ENCODE measurements at regions not wholly inside any gene's neighbourhood (a gene's known extent, or its start where the extent isn't known, plus 50 kb on each side); places are given as distances from the start of the nearest gene placed in this dataset.

DNA sequence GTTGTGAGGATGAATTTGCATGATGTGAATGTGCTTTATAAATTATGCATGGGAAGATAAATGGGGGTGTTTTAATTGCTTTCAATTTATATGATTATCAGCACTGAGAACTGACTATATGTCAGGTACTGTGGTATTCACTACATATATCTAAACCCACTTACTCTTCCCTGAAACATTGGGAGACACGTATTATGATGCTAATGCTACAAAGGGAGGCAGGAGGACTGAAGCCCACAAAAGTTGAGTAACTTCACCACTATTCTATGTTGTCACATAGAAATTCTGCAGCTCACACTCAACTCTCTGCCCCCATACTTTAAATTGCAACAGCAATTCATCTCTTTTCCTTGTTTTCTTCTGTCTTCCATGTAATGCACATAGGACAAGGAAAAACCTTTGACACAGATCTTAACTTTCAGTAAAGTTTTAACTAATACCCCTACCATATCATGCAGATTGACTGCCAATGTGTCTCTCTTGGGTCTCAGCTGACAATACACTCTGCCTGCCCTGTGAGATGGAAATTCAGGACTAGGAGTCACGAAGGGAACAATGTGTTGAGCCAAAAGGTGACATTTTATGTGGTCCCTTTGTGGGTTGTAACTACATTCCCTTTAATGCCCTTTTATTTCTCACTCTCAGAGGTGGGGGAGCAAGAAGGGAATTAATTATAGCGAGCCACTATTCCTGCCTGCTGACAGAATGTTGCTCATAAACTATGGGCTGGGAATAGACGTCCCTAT, 691.0 kb upstream of the SORCS1 start:
- no peak for ATAC-seq

DNA sequence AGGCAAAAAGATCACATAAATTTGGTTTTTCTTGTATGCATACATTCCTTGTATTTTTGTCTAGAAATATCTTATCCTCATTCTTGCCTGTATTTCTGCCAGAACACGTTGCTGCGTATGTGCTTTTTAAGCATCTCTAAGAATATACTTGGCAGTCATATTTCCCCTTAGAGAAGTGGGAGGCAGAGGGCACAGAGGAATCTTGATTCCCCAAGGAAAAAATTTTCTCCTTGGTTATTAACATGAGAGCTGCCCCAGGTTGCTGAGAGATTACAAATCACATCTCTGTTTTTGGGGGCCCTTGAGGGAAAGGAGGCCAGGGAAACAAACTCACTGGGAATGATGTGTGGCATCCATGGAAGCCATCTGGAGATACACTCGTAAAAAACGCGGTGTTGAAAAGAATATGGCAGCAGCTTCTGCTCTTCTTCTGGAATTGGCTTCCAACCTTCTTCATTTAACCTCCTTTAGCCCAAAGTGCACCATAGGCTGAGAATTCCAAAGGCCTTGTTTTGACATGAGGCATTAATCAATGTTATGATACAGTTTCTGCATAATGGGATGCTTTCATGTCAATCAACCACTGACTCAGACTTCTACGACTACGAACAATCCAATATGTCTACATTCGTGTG, 684.3 kb upstream of the SORCS1 start:
- ATAC-seq, result no peak

DNA sequence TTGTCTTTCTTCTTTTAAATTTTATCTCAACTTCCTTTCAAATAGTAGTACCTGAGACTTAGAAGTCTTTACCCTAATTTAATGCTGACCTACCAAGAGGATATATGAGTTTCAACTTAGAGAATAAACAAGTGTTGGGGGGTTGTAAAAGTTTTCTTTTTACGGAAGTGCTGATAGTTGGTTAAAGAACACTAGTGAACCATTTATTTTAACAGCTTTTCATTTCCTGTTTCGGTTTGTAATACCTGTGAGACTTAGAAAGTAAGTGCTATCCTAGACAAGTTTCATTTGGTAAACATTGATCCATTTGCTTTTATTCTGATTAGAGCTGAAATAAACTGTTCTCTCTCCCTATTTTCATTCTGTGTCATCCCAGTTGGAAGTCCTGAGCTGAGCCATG, 683.1 kb upstream of the SORCS1 start:
- ATAC-seq, result no peak

DNA sequence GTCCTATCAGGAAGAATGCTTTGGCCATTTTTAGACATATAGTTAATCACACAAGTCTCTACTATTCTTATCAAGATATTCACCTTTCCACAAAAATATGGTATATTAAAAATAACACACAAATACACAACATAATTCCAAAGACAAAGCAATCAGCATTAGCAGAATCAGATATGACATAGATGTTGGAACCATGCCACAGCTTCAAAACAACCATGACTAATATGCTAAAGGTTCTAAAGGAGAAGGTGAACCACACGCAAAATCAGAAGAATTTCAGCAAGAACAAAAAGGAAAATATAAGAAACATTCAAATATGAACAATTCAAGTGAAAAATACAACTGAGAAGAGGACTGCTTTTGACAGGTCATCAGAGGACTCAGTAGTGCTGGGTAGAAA, 670.2 kb upstream of the SORCS1 start:
- ATAC-seq, result no peak

DNA sequence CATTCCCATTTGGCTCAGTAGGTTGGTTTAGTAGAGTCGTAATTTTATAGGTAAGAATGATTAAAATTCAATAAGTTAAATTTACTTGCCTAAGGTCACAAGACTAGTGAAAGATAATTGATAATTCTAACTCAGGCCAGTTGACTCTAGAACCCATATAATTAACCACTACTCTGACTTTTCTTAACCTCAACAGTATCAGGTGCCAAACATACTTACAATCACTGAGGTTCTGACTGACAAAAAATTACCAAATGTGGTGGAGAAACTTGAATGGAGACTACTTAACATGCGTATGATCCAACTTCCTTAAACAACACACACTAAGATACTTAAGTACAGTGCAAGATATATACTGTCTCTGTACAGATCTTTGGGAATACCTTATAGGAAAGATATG, 667.3 kb upstream of the SORCS1 start:
- ATAC-seq, result no peak

DNA sequence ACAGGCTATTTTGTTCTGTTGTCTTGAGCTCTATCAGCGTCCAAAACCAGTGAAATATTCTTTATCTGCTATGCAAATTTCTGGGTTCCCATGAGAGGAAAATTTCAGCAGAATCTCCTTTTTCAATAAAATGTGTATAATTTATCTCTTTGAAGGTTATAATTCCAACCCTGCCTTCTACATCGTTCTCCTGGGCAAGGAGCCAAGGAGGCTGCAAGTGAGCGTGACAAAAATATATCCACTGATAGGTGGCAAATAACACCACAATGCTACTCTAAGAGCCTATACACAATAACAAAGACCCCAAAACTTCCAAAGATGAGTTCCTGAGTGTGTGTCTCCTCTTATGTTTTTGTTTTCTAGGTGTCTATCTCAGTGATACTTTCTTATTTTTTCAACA, 664.7 kb upstream of the SORCS1 start:
- no peak for ATAC-seq

DNA sequence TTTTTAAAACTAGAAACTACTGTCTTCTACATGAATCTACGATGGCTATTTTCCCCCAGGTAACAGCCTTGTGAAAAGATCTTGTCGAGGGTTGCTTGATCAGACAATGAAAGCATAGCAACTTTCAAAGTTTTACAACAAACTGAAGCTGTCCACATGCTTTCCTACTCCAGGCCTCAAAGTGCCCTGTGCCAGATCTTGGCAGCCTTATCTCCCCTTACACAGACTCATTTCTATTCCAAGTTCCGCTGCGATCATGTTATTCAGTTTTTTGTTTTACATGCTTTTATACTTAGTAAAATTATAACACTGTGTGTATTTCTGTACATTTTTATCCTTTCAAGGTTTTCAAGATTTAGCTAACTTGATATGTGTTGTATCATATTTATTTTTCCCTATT, 661.7 kb upstream of the SORCS1 start:
- ATAC-seq, result no peak

DNA sequence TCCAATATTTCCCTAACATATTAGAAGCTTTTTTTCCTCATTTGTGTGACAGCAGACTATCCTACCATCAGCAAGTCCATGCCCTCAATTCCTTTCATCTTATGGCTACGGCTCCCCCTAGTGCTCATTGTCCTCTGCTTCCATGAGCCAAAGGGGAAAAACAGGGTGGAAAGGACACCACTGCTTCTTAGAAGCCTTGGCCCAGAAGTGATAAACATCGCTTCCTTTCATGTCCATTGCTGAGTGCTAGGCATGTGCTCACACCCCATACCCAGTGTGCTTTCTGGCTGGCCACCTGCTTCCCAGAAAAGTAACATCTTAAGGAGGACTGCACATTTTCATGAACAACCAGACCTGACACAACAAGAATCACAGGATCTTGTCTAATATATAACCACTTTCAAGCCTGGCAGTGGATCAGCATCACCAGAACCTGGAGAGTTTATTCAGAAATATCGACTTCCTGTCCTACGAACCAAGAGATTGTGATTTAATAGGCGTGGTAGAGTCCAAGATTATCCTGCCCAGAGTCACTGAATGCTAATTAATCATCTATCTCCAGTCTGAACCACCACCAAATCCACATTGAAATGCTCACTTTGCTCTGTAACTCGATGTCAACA, 650.5 kb upstream of the SORCS1 start:
- ATAC-seq, result no peak

DNA sequence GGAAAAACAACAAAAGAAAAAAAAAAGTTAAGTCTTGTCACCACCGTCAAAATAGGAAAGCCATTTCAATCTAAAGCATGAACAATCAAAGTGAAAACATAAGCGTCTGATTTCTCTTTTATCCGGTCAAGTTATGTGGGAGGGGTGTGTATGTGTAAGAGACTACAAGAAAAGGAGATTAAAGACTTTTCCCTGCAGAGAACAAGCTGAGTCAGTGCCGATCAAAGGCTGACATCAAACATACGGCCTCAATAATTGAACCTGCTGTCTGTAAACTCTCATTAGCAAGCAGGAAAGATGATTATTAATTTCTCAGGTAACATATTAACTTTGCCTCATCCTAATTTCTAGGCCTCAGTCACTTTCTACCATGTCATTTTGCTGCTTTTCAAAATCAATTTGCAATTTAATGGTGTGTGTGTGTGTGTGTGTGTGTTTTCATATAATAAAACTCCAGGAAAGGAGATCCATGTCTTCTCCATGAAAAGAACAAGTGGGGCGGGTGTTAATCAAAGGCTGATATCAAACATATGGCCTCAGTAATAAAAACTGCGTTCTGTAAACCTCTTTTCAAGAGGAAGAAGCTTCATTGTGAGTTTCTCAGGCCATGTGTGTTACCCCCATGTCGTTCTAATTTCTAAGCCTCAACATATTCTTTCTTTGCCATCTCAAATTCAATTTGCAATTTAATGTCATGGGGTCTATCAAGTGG, 649.1 kb upstream of the SORCS1 start:
- ATAC-seq, result no peak

DNA sequence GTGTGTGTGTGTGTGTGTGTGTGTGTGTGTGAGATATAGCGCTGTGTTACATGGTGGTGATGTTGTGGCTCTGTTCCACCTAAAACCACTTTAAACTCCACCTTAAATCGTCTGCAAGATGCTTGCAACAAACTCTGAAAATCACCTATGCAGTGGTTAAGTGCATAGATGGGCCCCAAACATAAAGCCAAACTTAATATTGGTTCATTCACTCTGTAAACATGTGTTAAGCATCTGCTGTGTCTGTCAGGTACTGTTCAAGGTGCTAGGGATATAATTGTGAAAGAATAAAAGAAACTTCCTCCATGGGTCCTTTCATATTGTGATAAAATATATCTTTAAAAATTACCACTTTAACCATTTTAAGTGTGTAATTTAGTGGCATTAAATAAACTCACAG, 645.4 kb upstream of the SORCS1 start:
- ATAC-seq, result no peak

DNA sequence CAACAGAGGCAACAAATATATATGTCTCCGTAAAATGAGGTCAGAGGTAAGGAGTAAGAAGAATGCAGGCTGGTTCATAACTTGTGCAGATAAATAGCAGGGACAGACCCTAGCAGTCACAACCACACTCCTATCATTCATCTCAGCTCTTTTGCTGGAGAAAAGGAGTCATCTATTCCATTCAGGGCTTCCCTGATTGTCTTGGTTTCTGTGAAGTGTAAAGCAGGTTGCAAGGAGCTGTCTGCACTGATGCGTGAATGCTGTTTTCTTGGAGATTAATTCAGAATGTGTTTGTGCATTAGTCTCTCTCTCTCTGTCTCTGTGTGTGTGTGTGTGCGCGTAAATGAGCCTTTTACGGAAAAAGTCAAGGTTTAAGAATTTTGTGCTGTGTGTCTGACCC, 643.3 kb upstream of the SORCS1 start:
- ATAC-seq, result no peak

DNA sequence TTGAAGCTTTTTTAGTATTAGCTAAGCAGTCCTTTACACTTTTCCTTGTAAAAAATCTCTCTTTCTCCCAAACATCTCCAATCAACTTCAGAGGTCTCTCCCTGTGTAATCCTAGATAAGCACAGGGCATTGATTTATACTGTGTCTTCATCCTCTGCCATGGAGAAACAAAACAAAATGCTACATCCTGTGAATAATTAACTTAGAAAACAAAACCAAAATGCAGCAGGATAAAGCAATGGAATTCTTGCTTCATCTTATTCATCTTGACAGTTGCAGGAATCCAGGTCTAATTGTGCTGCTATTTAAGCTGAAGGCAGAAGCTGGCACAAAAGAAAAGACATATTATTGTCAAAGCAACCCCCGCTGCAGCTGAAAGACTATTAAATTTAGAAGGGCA, 641.5 kb upstream of the SORCS1 start:
- no peak for ATAC-seq

DNA sequence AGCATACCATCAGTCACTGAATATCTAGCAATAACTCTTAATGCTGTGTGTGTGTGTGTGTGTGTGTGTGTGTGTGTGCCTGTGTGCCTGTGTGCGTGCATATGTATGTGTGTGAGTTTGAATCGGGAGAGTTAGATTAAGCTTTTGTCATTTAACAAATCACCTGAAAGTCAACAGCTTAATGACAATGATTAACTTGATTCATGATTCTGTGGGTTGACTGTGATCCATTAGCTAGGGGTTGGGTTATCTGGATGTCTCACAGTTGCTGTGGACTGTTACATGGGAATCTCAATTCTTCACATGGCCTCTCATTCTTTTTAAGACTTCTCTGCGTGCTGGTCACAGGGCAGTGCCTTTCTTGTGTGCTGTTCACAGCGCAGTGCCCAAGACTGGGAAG, 639.0 kb upstream of the SORCS1 start:
- ATAC-seq, result no peak

DNA sequence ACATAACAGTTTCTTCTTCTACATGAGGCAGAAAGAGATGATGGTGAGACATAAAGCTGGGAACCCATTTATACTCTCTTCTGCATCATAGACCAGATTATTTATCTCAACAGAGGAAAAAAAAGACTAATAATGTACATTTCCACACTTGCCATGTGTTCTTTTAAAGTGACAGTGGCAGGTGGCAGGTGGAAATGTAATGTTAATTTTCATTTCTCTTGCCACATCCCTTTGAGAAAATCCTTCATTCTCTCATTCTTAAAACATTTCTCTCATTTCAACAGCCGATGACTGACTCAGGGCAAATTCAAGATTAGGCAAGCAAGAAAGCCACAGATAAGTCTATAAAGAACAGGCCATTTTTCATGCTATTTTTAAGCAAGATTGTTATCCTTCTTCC, 635.6 kb upstream of the SORCS1 start:
- ATAC-seq, result no peak

DNA sequence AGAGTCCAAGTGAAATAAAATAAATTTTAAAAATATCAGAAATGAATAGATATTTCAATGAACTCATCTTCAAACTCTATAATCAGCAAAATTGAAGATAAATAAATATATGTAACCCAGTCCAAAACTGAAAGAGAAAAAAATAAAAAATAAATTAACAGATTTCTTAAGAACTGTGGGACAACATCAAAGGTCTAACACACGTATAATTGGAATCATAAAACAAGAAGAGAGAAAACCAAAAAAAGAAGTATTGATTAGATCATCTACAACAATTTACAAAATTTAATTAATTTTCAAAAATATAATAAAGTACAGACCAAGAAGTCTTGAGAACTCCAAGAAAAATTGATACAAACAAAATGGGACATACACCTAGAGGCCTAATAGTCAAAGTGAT, 625.8 kb upstream of the SORCS1 start:
- ATAC-seq, result no peak

DNA sequence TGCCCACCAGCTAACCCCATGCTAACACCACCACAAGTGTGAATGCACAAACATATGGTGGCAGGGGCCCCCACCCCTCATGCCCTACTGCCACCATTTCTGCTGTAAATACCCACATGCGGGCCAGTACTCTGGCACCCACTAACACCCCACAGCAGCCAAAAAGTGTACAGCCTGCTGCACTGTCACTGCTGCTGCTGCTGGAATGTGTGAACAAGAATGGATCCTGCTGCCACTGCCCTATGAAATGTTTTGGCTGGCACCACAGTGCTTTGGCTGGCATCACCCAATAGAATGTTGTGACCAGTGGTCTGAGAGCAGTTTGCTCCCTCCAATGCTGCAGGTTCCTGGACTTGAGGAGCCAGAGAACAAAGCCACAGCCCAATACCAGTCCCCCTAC, 606.6 kb upstream of the SORCS1 start:
- no peak for ATAC-seq

DNA sequence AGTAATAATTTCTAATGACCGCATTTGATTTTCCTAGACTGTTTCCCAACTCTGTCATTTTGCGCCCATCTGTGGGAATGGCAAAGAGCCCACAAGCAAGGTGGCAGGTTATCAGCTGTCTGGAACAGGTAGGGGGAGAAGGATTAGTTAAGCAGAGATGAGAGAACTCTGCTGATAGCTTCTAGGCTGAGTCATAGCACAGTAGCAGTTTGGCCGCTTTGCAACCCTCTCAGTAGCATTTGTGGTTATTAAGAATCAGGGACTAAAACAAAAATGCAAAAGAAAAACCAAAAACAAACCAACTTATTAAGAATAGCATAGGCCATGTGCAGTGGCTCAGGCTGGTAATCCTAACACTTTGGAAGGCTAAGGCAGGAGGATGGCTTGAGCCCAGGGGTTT, 602.7 kb upstream of the SORCS1 start:
- no peak for ATAC-seq

DNA sequence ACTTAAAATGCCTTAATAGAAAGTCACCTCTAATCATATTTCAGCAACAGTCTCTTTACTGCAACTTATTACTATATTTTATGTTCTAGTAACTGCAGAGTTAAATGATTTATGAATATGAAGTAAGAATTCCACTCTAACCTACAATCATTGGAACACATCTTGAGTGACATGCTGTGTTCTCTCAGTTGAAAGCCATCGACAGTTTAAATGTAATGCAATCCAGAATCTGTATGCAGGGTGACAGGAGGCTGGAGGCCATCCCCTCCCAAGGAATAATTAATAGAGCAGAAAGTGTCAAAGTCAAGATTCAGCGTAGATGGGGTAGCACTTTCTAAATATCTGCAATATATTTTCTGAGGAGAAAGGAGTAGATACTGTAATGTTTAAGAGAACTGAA, 590.3 kb upstream of the SORCS1 start:
- no peak for ATAC-seq

DNA sequence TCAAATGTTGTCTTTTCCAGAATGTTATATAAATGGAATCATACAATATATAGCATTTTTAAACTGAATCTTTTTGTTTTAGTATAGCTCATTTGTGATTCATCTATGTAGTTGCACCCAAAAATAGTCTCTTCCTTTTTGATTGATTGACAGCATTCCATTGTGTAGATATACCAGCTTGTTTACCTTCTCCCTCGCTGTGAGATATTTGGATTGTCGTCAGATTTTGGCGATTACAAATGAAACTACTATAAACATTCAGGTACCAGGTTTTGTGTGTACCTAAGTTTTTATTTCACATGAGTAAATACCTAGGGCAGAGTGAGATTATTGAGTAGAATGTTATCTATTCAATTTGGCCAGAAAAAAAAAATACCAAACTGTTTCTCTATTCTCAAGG, 584.7 kb upstream of the SORCS1 start:
- no peak for ATAC-seq

DNA sequence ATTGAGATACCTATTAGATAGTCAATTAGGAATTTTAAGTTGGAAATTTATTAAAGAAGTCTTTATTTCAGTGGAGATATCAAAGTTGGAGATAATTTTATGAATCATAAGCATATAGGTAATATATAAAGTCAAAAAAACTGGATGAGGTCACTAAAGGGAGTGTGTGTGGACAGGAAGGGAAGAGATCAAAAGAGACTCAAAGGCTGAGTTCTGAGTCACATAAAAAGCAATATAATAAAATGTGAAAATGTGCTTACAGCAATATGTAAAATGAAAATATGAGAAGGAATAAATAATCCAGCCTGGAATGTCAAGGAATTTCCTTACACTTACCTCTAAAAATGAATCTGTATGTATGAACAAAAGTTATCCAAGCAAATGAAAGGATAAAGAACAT, 583.3 kb upstream of the SORCS1 start:
- no peak for ATAC-seq

DNA sequence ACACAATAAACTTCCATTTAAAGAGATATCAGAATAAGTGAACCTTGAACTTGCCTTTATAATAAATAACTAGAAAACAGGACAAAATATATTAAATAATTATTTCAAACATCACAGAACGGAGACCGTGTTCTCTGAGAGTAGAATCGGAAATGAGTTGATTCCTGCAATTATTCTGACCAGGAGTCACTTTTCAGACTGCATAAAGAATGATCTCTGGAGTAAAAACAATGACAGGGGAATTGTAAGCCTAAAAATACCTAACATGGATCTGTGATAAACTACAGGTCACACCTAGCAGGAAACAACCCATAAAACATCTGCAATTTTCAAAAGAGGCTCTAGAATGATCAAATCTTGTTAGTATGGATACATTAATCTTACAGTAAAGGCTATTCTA, 577.5 kb upstream of the SORCS1 start:
- no peak for ATAC-seq

DNA sequence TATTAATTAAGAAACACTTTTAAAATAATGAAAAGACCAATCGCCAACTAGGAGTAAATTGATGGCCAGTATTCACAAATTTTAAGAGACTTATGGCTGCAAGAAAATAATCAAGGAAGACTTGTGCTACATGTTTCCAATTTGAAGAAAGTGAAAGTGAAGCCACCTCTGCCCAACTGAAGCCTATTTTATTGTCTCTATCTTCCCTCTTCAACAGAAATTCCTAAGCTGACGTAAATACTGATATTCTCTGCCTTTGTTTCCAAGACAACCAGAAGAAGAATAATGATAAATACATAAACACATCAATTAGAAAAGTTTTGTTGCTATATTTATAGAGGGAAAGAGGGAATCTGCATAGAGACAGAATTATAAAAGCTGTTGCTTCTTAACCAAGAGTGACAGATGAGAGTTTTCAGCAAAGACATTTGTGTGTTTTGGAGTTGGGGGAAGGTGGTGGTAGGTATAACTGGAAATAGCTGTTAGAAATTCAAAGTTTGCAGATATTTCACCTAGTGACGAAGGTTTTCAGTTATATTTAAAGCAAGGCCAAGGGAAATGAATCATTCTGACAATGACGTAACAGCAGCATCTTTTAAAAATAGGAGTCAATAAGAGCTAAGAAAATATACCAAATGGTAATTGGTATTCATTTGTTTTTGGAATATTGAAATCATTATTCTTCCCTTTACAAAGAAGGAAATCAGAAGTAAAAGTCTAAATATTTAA, 576.6 kb upstream of the SORCS1 start:
- no peak for ATAC-seq

DNA sequence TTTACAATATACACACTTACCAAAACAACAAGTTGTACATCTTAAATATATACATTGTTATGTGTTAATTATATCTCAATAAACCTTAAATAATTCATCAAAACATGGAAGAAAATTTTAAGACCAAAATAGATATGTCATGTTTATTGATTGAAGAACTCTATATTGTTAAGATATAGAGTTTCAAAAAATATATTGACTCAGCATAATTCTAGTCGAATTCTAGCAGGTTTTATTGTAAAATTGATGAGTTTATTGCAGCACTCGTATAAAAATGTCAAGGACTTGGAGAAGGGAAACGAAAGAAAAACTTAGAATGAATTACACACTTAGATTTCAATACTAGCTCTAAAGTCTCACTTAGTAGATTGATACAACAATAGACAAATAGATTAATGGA, 575.4 kb upstream of the SORCS1 start:
- no peak for ATAC-seq
